ENCODE measurements at regions not wholly inside any gene's neighbourhood (a gene's known extent, or its start where the extent isn't known, plus 50 kb on each side); places are given as distances from the start of the nearest gene placed in this dataset.

DNA sequence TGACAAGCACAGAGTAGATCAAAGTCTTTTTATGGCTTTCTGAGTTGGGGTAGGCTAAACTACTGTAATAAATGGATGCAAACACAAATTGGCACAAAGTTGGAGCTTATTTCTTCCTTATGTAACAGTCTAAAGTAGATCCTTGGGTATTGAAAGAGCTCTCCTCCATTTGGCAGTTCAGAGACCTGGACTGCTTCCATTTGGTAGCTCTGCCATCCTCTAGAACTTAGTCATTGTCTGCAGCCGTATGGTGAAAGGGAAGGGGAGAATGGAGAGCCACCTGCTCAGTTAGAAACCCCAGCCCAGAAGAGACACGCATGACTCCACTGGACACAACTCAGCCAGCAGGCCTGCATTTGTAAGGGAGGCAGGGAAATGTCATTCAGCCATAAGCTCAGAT lies 345.0 kb downstream of the DMAC1 start:
- ChIA-PET CTCF (interaction anchor here (0.6 kb wide), 1 partner anchor 1572 kb away, joined by 3 read pairs; no protein-coding TSS in a partner anchor), POLR2A (no interaction called here)
- no peak overlapping the region for H3K27ac ChIP-seq (ENCODE audit: extremely low read depth, low read depth, low read length)
- no peaks in the 10 kb centered on the region for H3K4me1 ChIP-seq (ENCODE audit: control insufficient read depth, insufficient read depth, low read length)
- no peaks in the 10 kb centered on the region for H3K36me3 ChIP-seq (ENCODE audit: control insufficient read depth in 2 of 2, insufficient read depth in 1 of 2, low read length in 2 of 2)
- no peaks in the 10 kb centered on the region for H3K9me3 ChIP-seq (ENCODE audit: control insufficient read depth, insufficient read depth, low read depth, low read length)
- H3K4me3 ChIP-seq (ENCODE audit: low read depth, low read length), result no peak overlapping the region
- TF ChIP-seq RBAK (tag by site-specific recombination; IDR thresholded peaks at IDR 0.05) (no peak), BCL11A (tag by site-specific recombination; IDR thresholded peaks at IDR 0.05; ENCODE audit: low read depth) (no peak), ZNF211 (tag by site-specific recombination; IDR thresholded peaks at IDR 0.05; ENCODE audit: low read depth) (no peak), ZNF37A (tag by site-specific recombination; IDR thresholded peaks at IDR 0.05) (no peak), ZNF426 (tag by site-specific recombination; IDR thresholded peaks at IDR 0.05) (no peak), ZNF501 (tag by site-specific recombination; IDR thresholded peaks at IDR 0.05) (no peak), SCRT1 (tag by site-specific recombination; IDR thresholded peaks at IDR 0.05; ENCODE audit: borderline replicate concordance) (no peak), PRDM6 (tag by site-specific recombination; IDR thresholded peaks at IDR 0.05) (no peak), ZSCAN4 (tag by site-specific recombination; IDR thresholded peaks at IDR 0.05) (no peak), HOXD13 (CRISPR knock-in tag; IDR thresholded peaks at IDR 0.05; ENCODE audit: borderline replicate concordance) (no peak), OVOL3 (tag by site-specific recombination; IDR thresholded peaks at IDR 0.05) (no peak), ZNF558 (tag by site-specific recombination; IDR thresholded peaks at IDR 0.05) (no peak), SETDB1 (IDR thresholded peaks at IDR 0.05; ENCODE audit: insufficient read length, low read length) (no peak)
- TF ChIP-seq, protein P1, sequence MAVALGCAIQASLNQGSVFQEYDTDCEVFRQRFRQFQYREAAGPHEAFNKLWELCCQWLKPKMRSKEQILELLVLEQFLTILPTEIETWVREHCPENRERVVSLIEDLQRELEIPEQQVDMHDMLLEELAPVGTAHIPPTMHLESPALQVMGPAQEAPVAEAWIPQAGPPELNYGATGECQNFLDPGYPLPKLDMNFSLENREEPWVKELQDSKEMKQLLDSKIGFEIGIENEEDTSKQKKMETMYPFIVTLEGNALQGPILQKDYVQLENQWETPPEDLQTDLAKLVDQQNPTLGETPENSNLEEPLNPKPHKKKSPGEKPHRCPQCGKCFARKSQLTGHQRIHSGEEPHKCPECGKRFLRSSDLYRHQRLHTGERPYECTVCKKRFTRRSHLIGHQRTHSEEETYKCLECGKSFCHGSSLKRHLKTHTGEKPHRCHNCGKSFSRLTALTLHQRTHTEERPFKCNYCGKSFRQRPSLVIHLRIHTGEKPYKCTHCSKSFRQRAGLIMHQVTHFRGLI (tag by site-specific recombination; IDR thresholded peaks at IDR 0.05), result no peak
- TF ChIP-seq, protein P2, sequence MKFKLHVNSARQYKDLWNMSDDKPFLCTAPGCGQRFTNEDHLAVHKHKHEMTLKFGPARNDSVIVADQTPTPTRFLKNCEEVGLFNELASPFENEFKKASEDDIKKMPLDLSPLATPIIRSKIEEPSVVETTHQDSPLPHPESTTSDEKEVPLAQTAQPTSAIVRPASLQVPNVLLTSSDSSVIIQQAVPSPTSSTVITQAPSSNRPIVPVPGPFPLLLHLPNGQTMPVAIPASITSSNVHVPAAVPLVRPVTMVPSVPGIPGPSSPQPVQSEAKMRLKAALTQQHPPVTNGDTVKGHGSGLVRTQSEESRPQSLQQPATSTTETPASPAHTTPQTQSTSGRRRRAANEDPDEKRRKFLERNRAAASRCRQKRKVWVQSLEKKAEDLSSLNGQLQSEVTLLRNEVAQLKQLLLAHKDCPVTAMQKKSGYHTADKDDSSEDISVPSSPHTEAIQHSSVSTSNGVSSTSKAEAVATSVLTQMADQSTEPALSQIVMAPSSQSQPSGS (tag by site-specific recombination; IDR thresholded peaks at IDR 0.05; ENCODE audit: low read depth), result no peak
- TF ChIP-seq, protein P3, sequence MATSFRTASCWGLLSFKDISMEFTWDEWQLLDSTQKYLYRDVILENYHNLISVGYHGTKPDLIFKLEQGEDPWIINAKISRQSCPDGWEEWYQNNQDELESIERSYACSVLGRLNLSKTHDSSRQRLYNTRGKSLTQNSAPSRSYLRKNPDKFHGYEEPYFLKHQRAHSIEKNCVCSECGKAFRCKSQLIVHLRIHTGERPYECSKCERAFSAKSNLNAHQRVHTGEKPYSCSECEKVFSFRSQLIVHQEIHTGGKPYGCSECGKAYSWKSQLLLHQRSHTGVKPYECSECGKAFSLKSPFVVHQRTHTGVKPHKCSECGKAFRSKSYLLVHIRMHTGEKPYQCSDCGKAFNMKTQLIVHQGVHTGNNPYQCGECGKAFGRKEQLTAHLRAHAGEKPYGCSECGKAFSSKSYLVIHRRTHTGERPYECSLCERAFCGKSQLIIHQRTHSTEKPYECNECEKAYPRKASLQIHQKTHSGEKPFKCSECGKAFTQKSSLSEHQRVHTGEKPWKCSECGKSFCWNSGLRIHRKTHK (tag by site-specific recombination; IDR thresholded peaks at IDR 0.05), result no peak

DNA sequence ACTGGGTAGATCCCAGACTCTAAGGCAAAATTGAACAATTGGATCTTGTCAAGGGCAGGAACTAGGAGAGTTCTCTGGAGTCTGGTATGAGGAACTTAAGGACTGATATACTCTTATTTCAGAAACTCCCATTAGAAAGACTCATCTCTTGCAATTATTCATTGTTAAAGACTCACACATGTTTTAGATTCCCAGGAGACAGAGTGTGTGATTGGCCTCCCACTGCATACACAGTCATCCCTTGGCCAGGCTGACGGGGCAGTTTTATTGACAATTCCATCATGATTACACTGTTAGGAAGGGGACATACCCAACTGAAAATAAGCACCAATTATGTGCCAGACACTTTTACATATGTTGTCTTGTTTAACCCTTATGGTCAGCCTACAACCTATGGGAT lies 347.2 kb downstream of the DMAC1 start:
- Histone ChIP-seq H3K4me3 (ENCODE audit: low read depth, low read length) (no peak overlapping the region), H3K4me1 (ENCODE audit: control insufficient read depth, insufficient read depth, low read length) (no peaks in the 10 kb centered on the region), H3K36me3 (ENCODE audit: control insufficient read depth in 2 of 2, insufficient read depth in 1 of 2, low read length in 2 of 2) (no peaks in the 10 kb centered on the region), H3K9me3 (ENCODE audit: control insufficient read depth, insufficient read depth, low read depth, low read length) (no peaks in the 10 kb centered on the region), H3K27ac (ENCODE audit: extremely low read depth, low read depth, low read length) (no peak overlapping the region)
- CTCF ChIA-PET, result no interaction called here
- POLR2A ChIA-PET, result no interaction called here
- TF ChIP-seq TCF7L2 (IDR thresholded peaks at IDR 0.05; ENCODE audit: borderline replicate concordance, low read depth, low read length) (no peak), ZNF747 (tag by site-specific recombination; IDR thresholded peaks at IDR 0.05) (no peak), ZNF785 (tag by site-specific recombination; IDR thresholded peaks at IDR 0.05) (no peak), ZNF580 (tag by site-specific recombination; IDR thresholded peaks at IDR 0.05) (no peak), PRDM1 (tag by site-specific recombination; IDR thresholded peaks at IDR 0.05) (no peak), KLF16 (tag by site-specific recombination; IDR thresholded peaks at IDR 0.05) (no peak), ZBTB20 (tag by site-specific recombination; IDR thresholded peaks at IDR 0.05) (no peak), ZNF776 (tag by site-specific recombination; IDR thresholded peaks at IDR 0.05; ENCODE audit: borderline replicate concordance) (no peak), ZXDB (tag by site-specific recombination; IDR thresholded peaks at IDR 0.05) (no peak), ZNF596 (tag by site-specific recombination; IDR thresholded peaks at IDR 0.05) (no peak), GLIS2 (tag by site-specific recombination; IDR thresholded peaks at IDR 0.05) (no peak), ZNF473 (tag by site-specific recombination; IDR thresholded peaks at IDR 0.05) (no peak), ZNF404 (tag by site-specific recombination; IDR thresholded peaks at IDR 0.05) (no peak), ZNF521 (tag by site-specific recombination; IDR thresholded peaks at IDR 0.05) (no peak)

Measured in HEK293 (cell line).